ENCODE measurements at regions not wholly inside any gene's neighbourhood (a gene's known extent, or its start where the extent isn't known, plus 50 kb on each side); places are given as distances from the start of the nearest gene placed in this dataset.

DNA sequence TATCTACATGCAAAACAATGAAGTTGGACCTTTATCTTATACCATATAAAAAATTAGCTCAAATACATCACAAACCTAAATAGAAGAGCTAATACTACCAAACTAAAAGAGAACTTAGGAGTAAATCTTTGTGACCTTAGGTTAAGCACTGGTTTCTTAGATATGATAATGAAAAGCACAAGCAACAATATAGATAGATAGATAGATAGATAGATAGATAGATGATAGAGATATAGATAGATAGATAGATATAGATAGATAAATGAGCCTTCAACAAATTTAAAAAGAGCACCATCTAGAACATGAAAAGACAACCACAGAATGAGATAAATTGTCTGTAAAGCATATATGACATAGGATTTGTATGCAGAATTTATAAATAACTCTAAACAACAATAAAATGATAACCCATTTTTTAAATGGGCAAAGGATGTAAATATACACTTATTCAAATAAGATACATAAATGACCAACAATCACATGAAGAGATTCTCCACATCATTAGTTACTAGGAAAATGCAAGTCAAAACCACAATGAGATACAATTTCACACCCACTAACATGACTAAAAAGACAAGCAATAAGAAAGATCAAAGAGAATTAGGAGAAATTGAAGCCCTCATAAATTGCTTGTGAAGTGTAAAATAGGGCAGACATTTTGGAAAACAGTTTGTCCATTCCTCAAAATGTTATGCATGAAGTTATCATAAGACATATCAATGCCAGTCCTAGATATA is 293.7 kb downstream of the BTG1 start:
- Mint-ChIP-seq H3K27ac (ENCODE audit: unreplicated experiment) (no peak overlapping the region), H3K9me3 (ENCODE audit: low read depth) (no peaks in the 10 kb centered on the region), H3K4me1 (ENCODE audit: low read depth) (peaks cover 22% of the 10 kb centered on the region), H3K4me3 (ENCODE audit: unreplicated experiment) (no peak overlapping the region), H3K27me3 (ENCODE audit: low read depth) (no peaks in the 10 kb centered on the region), H3K36me3 (ENCODE audit: low read depth) (no peaks in the 10 kb centered on the region)
- TF ChIP-seq, protein P1, sequence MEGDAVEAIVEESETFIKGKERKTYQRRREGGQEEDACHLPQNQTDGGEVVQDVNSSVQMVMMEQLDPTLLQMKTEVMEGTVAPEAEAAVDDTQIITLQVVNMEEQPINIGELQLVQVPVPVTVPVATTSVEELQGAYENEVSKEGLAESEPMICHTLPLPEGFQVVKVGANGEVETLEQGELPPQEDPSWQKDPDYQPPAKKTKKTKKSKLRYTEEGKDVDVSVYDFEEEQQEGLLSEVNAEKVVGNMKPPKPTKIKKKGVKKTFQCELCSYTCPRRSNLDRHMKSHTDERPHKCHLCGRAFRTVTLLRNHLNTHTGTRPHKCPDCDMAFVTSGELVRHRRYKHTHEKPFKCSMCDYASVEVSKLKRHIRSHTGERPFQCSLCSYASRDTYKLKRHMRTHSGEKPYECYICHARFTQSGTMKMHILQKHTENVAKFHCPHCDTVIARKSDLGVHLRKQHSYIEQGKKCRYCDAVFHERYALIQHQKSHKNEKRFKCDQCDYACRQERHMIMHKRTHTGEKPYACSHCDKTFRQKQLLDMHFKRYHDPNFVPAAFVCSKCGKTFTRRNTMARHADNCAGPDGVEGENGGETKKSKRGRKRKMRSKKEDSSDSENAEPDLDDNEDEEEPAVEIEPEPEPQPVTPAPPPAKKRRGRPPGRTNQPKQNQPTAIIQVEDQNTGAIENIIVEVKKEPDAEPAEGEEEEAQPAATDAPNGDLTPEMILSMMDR (IDR thresholded peaks at IDR 0.05), result no peak
- DNase-seq (ENCODE audit: low spot score), result no peak

DNA sequence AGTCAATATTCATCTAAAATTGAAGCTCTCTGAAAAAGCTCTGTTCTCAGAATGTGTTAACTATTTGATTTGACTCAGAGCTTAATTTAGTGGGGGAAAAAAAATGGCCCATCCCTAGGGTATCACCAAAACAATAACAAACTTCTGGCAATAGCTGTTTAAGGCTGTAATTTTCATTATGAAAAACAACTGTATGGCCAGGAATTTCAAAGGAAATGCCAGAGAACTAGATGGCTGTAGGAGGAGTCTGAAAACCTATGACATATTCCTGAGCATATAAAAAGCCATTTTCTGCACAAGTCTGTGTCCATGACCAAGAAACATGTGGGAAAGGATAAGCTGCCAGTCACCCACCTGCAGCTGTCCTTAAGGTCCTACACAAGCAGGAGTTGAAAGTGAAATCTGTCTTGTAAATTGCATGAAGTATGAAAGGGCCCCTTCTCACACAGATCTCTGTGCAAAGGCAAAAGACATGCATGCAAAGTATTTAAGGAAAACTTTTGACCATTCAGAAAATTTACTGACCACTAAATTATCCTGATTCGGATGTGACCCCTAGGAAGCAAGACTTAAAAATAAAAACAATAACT is 299.1 kb downstream of the BTG1 start:
- Mint-ChIP-seq H3K27ac (ENCODE audit: unreplicated experiment) (no peak overlapping the region), H3K4me3 (ENCODE audit: unreplicated experiment) (no peak overlapping the region), H3K4me1 (ENCODE audit: low read depth) (peaks cover 8% of the 10 kb centered on the region), H3K36me3 (ENCODE audit: low read depth) (no peaks in the 10 kb centered on the region), H3K27me3 (ENCODE audit: low read depth) (no peaks in the 10 kb centered on the region), H3K9me3 (ENCODE audit: low read depth) (peaks cover 9% of the 10 kb centered on the region)
- TF ChIP-seq, protein P1 (IDR thresholded peaks at IDR 0.05), result no peak
- no peak for DNase-seq (ENCODE audit: low spot score)

DNA sequence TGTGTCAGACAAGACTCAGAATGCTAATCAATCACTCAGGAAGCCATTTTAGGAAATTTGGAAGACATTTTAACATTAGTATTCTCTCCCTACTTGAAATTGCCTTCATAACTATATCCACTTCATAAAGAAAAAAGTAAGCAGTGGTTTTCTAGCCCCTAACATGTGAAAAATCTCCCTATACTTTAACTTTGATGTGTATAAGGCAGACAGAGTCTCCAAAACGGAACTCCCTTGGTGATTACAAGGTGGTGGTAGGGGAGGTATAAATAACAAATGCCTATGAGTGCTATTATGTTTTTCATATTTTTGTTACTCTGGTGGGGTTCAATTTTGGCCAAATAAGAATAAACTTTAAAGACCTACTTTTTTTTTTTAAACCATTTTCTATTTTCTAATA is 300.3 kb downstream of the BTG1 start:
- Mint-ChIP-seq H3K4me1 (ENCODE audit: low read depth) (peaks cover 8% of the 10 kb centered on the region), H3K27me3 (ENCODE audit: low read depth) (no peaks in the 10 kb centered on the region), H3K27ac (ENCODE audit: unreplicated experiment) (no peak overlapping the region), H3K36me3 (ENCODE audit: low read depth) (no peaks in the 10 kb centered on the region), H3K9me3 (ENCODE audit: low read depth) (peaks cover 9% of the 10 kb centered on the region), H3K4me3 (ENCODE audit: unreplicated experiment) (no peak overlapping the region)
- no peak for DNase-seq (ENCODE audit: low spot score)
- TF ChIP-seq, protein P1 (IDR thresholded peaks at IDR 0.05), result no peak

DNA sequence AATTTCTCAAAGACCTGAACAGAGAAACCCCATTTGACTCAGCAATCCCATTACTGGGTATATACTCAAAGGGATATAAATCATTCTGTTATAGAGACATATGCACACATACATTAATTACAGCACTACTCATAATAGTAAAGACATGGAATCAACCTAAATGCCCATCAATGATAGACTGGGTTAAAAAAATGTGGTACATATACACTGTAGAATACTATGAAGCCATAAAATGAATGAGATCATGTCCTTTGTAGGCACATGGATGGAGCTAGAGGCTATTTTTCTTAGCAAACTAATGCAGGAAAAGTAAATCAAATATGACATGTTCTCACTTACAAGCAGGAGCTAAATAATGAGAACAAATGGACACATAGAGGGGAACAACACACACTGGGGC is 303.8 kb downstream of the BTG1 start:
- no peak overlapping the region for H3K4me3 Mint-ChIP-seq (ENCODE audit: unreplicated experiment)
- H3K27me3 Mint-ChIP-seq (ENCODE audit: low read depth), result no peaks in the 10 kb centered on the region
- H3K27ac Mint-ChIP-seq (ENCODE audit: unreplicated experiment), result no peak overlapping the region
- no peaks in the 10 kb centered on the region for H3K36me3 Mint-ChIP-seq (ENCODE audit: low read depth)
- DNase-seq (ENCODE audit: low spot score), result no peak
- TF ChIP-seq, protein P1 (IDR thresholded peaks at IDR 0.05), result no peak
- H3K9me3 Mint-ChIP-seq (ENCODE audit: low read depth), result peaks cover 9% of the 10 kb centered on the region
- peaks cover 7% of the 10 kb centered on the region for H3K4me1 Mint-ChIP-seq (ENCODE audit: low read depth)

DNA sequence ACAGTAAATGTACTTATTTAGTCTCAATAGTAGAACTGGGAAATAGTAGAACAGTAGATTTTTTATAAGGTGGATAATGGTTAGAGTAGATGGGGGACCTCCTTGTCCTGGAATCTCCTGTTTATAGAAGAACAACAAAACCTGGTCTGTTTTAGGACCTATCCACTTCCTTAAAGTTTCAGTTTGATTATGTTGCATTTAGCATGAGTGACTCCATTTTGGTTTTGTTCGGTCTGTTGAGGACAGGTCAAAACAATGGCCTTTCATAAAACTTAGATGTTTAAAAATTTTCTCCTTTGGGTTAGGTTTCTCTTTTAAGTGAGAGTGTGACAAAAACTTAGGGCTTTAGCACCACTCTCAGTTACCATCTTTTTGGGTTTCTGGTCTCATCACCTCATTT is 308.9 kb downstream of the BTG1 start:
- H3K27ac Mint-ChIP-seq (ENCODE audit: unreplicated experiment), result no peak overlapping the region
- DNase-seq (ENCODE audit: low spot score), result no peak
- H3K9me3 Mint-ChIP-seq (ENCODE audit: low read depth), result peaks cover 3% of the 10 kb centered on the region
- no peak overlapping the region for H3K4me3 Mint-ChIP-seq (ENCODE audit: unreplicated experiment)
- no peaks in the 10 kb centered on the region for H3K36me3 Mint-ChIP-seq (ENCODE audit: low read depth)
- H3K27me3 Mint-ChIP-seq (ENCODE audit: low read depth), result no peaks in the 10 kb centered on the region
- TF ChIP-seq, protein P1 (IDR thresholded peaks at IDR 0.05), result no peak
- H3K4me1 Mint-ChIP-seq (ENCODE audit: low read depth), result no peaks in the 10 kb centered on the region
